ENCODE measurements at regions not wholly inside any gene's neighbourhood (a gene's known extent, or its start where the extent isn't known, plus 50 kb on each side); places are given as distances from the start of the nearest gene placed in this dataset.

- DNase-seq (ENCODE audit: low spot score) = no peak
- CTCF ChIA-PET = no interaction called here
- POLR2A ChIA-PET (ENCODE audit: low non-redundant PET) = no interaction called here
- H3K27ac ChIP-seq = no peak overlapping the region
- TF ChIP-seq CTCF (conservative IDR thresholded peaks at IDR 0.05; ENCODE audit: low read depth) = no peak
Observed at GRCh38 chr1:224804220-224804619, 125.3 kb upstream of the DNAH14 start.

- CTCF ChIA-PET = no interaction called here
- DNase-seq (ENCODE audit: low spot score) = no peak
- no peak for TF ChIP-seq CTCF (conservative IDR thresholded peaks at IDR 0.05; ENCODE audit: low read depth)
- POLR2A ChIA-PET (ENCODE audit: low non-redundant PET) = no interaction called here
- H3K27ac ChIP-seq = no peak overlapping the region
Observed at GRCh38 chr1:224805889-224806288, 123.6 kb upstream of the DNAH14 start.

GRCh38 chr1:224809137-224809536, 120.3 kb upstream of the DNAH14 start:
- no peak for DNase-seq (ENCODE audit: low spot score)
- no peak overlapping the region for H3K27ac ChIP-seq
- no peak for TF ChIP-seq CTCF (conservative IDR thresholded peaks at IDR 0.05; ENCODE audit: low read depth)
- ChIA-PET POLR2A (ENCODE audit: low non-redundant PET) (no interaction called here), CTCF (no interaction called here)

- TF ChIP-seq CTCF (conservative IDR thresholded peaks at IDR 0.05; ENCODE audit: low read depth) = no peak
- DNase-seq (ENCODE audit: low spot score) = no peak
- H3K27ac ChIP-seq = no peak overlapping the region
- POLR2A ChIA-PET (ENCODE audit: low non-redundant PET) = no interaction called here
- CTCF ChIA-PET = no interaction called here
Observed at GRCh38 chr1:224809613-224810012, 119.9 kb upstream of the DNAH14 start.

- no peak for DNase-seq (ENCODE audit: low spot score)
- no peak overlapping the region for H3K27ac ChIP-seq
- no peak for TF ChIP-seq CTCF (conservative IDR thresholded peaks at IDR 0.05; ENCODE audit: low read depth)
- POLR2A ChIA-PET (ENCODE audit: low non-redundant PET) = no interaction called here
- CTCF ChIA-PET = no interaction called here
Observed at GRCh38 chr1:224811564-224811963, 117.9 kb upstream of the DNAH14 start.

- no peak overlapping the region for H3K27ac ChIP-seq
- no peak for TF ChIP-seq CTCF (conservative IDR thresholded peaks at IDR 0.05; ENCODE audit: low read depth)
- CTCF ChIA-PET = no interaction called here
- POLR2A ChIA-PET (ENCODE audit: low non-redundant PET) = no interaction called here
- no peak for DNase-seq (ENCODE audit: low spot score)
Observed at GRCh38 chr1:224815647-224816046, 113.8 kb upstream of the DNAH14 start.

- no peak for DNase-seq (ENCODE audit: low spot score)
- no peak for TF ChIP-seq CTCF (conservative IDR thresholded peaks at IDR 0.05; ENCODE audit: low read depth)
- H3K27ac ChIP-seq = no peak overlapping the region
- ChIA-PET CTCF (no interaction called here), POLR2A (ENCODE audit: low non-redundant PET) (no interaction called here)
Observed at GRCh38 chr1:224816062-224816461, 113.4 kb upstream of the DNAH14 start.
